PC-3 (cell line): ENCODE measurements at regions not wholly inside any gene's neighbourhood (a gene's known extent, or its start where the extent isn't known, plus 50 kb on each side); places are given as distances from the start of the nearest gene placed in this dataset.
A peak's percentile ranks its signal among the peaks of the same experiment; 100 is the strongest.

Source experiments
- ATAC-seq: fragments of 200-7000 bp; cut with Tn5 transposase; 2 replicates; pipeline ENCODE4 v1.9.1; 2020; ENCODE audit warnings: mild to moderate bottlenecking, moderate library complexity
- BruUV-seq: library from RNA; stranded (reverse); fragments of 400-500 nt; replicated peaks from 2 replicates; lab custom pipeline; 2021; lab: Mats Ljungman, UMichigan
- CTCF ChIA-PET: fragments of 300-600 bp; sonication (Branson Sonifier 250); formaldehyde crosslinking; loops from one replicate; lab custom pipeline; 2022; ENCODE audit warnings: antibody characterized with exemption; lab: Charles Lee
- POLR2A ChIA-PET: fragments of 300-600 bp; sonication (Branson Sonifier 250); formaldehyde crosslinking; loops from one replicate; lab custom pipeline; 2022; ENCODE audit warnings: antibody characterized with exemption; ENCODE audit not compliant: unreplicated experiment; lab: Charles Lee
- DNase-seq: peaks from one replicate; pipeline ENCODE4 v3.0.0-alpha.2; 2015
- H2AFZ ChIP-seq: fragments of 300-600 bp; sonication (generic); 2 replicates; pipeline ENCODE4 v1.6.0; 2016; ENCODE audit warnings: antibody characterized with exemption, low read length
- H3F3A ChIP-seq: fragments of 300-600 bp; sonication (generic); one replicate; pipeline ENCODE4 v1.6.0; 2017; ENCODE audit warnings: antibody characterized with exemption, low read length, control low read depth, mild to moderate bottlenecking; ENCODE audit not compliant: unreplicated experiment
- H3K27ac ChIP-seq: fragments of 300-600 bp; sonication (generic); 2 replicates; pipeline ENCODE4 v1.5.1; 2016; ENCODE audit warnings: mild to moderate bottlenecking, low read length
- H3K27me3 ChIP-seq: fragments of 300-600 bp; sonication (generic); 2 replicates; pipeline ENCODE4 v1.6.1; 2016; ENCODE audit warnings: low read length, mixed read lengths
- H3K36me3 ChIP-seq: fragments of 300-600 bp; sonication (generic); 2 replicates; pipeline ENCODE4 v1.6.1; 2016; ENCODE audit warnings: low read depth, mixed run types, low read length, mixed read lengths
- H3K4me1 ChIP-seq: fragments of 300-600 bp; sonication (generic); 2 replicates; pipeline ENCODE4 v1.5.1; 2016; ENCODE audit warnings: low read length; ENCODE audit not compliant: insufficient read depth
- H3K4me2 ChIP-seq: fragments of 300-600 bp; sonication (generic); 2 replicates; pipeline ENCODE4 v1.6.0; 2016; ENCODE audit warnings: low read length
- H3K4me3 ChIP-seq: fragments of 300-600 bp; sonication (generic); 2 replicates; pipeline ENCODE4 v1.5.1; 2016; ENCODE audit warnings: mild to moderate bottlenecking, low read length, mixed read lengths
- H3K79me2 ChIP-seq: fragments of 300-600 bp; sonication (generic); 2 replicates; pipeline ENCODE4 v1.6.1; 2017; ENCODE audit warnings: low read length, mixed read lengths
- H3K9ac ChIP-seq: fragments of 300-600 bp; sonication (generic); 2 replicates; pipeline ENCODE4 v1.6.0; 2016; ENCODE audit warnings: mild to moderate bottlenecking, low read length
- H3K9me2 ChIP-seq: fragments of 300-600 bp; sonication (generic); replicated peaks from 2 replicates; pipeline ENCODE4 v1.6.1; 2016; ENCODE audit warnings: mixed run types, low read length, mixed read lengths
- H3K9me3 ChIP-seq: fragments of 300-600 bp; sonication (generic); 2 replicates; pipeline ENCODE4 v1.6.1; 2016; ENCODE audit warnings: low read length, mixed read lengths
- H4K20me1 ChIP-seq: fragments of 300-600 bp; sonication (generic); 2 replicates; pipeline ENCODE4 v1.6.1; 2016; ENCODE audit warnings: low read length, mixed read lengths
- CTCF ChIP-seq: fragments of 300-600 bp; sonication (generic); conservative IDR thresholded peaks from 2 replicates; pipeline ENCODE4 v1.5.1; 2017; ENCODE audit warnings: antibody characterized with exemption, low read depth, mild to moderate bottlenecking, low read length
- EZH2 ChIP-seq: fragments of 300-600 bp; sonication (generic); IDR thresholded peaks from one replicate; pipeline ENCODE4 v1.6.1; 2017; ENCODE audit warnings: antibody characterized with exemption, mild to moderate bottlenecking, low read length; ENCODE audit not compliant: unreplicated experiment
- EZH2phosphoT487 ChIP-seq: fragments of 300-600 bp; sonication (generic); IDR thresholded peaks from 2 replicates; pipeline ENCODE4 v1.6.1; 2018; ENCODE audit warnings: mild to moderate bottlenecking, antibody characterized with exemption, low read length, borderline replicate concordance
- intact Hi-C: fragments of 100-400 bp; cut with micrococcal nuclease; formaldehyde crosslinking; loops from 2 replicates; pipeline ENCODE4 v1.9.0; 2023

- Histone ChIP-seq H3K27me3 (peaks cover 40% of the 10 kb centered on the region), H3K4me1 (no peaks in the 10 kb centered on the region), H2AFZ (no peak overlapping the region), H3K27ac (no peak overlapping the region), H3K79me2 (no peaks in the 10 kb centered on the region), H3K9ac (no peak overlapping the region), H3K36me3 (no peaks in the 10 kb centered on the region), H3K9me2 (no peaks in the 10 kb centered on the region), H3K4me2 (no peak overlapping the region), H4K20me1 (no peaks in the 10 kb centered on the region), H3F3A (no peaks in the 10 kb centered on the region), H3K4me3 (no peak overlapping the region), H3K9me3 (no peaks in the 10 kb centered on the region)
- peak; percentile 65 for DNase-seq
- TF ChIP-seq EZH2 = no peak
- TF ChIP-seq CTCF = no peak
- TF ChIP-seq EZH2phosphoT487 = no peak
- POLR2A ChIA-PET = no interaction called here
- CTCF ChIA-PET = no interaction called here
- ATAC-seq = peak; percentile 50; the same call in 1 of the 2 replicates
- intact Hi-C loops = no loop called here
- BruUV-seq = no TSS peak
Observed at GRCh38 chr14:98952593-98953350, 319.2 kb downstream of the BCL11B start.

GRCh38 chr14:98953551-98954348, 318.2 kb downstream of the BCL11B start:
- TF ChIP-seq EZH2phosphoT487 = no peak
- no peak for TF ChIP-seq EZH2
- no peak for TF ChIP-seq CTCF
- no peaks in the 10 kb centered on the region for H3K9me3 ChIP-seq
- no peaks in the 10 kb centered on the region for H4K20me1 ChIP-seq
- H3K4me2 ChIP-seq = no peak overlapping the region
- H3K36me3 ChIP-seq = no peaks in the 10 kb centered on the region
- BruUV-seq = no TSS peak
- no peaks in the 10 kb centered on the region for H3K9me2 ChIP-seq
- CTCF ChIA-PET = no interaction called here
- ATAC-seq (no peak), DNase-seq (no peak)
- H3K9ac ChIP-seq = no peak overlapping the region
- H3K27me3 ChIP-seq = peaks cover 50% of the 10 kb centered on the region
- H3K79me2 ChIP-seq = no peaks in the 10 kb centered on the region
- H3F3A ChIP-seq = no peaks in the 10 kb centered on the region
- intact Hi-C loops = no loop called here
- no peak overlapping the region for H3K4me3 ChIP-seq
- POLR2A ChIA-PET = no interaction called here
- H3K4me1 ChIP-seq = no peaks in the 10 kb centered on the region
- no peak overlapping the region for H3K27ac ChIP-seq
- H2AFZ ChIP-seq = no peak overlapping the region
